ENCODE measurements at regions not wholly inside any gene's neighbourhood (a gene's known extent, or its start where the extent isn't known, plus 50 kb on each side); places are given as distances from the start of the nearest gene placed in this dataset.

GRCh38 chr1:229059671-229060539 is 211.0 kb upstream of the RAB4A start:
- Histone ChIP-seq H3K4me2 (no peak overlapping the region), H3K9me2 (replicated peaks; ENCODE audit: insufficient read depth) (no peaks in the 10 kb centered on the region), H2AFZ (no peak overlapping the region), H3K9me3 (ENCODE audit: low read depth) (no peaks in the 10 kb centered on the region), H3K36me3 (replicated peaks; ENCODE audit: insufficient read depth, low read depth) (no peaks in the 10 kb centered on the region), H3K79me2 (no peaks in the 10 kb centered on the region), H3K4me1 (ENCODE audit: insufficient read depth) (peaks cover 30% of the 10 kb centered on the region), H3K4me3 (no peak overlapping the region), H4K20me1 (ENCODE audit: insufficient read depth, poor library complexity, severe bottlenecking) (no peaks in the 10 kb centered on the region), H3K27ac (peak overlapping the region; percentile 54), H3K27me3 (no peaks in the 10 kb centered on the region)
- no peak for TF ChIP-seq EZH2phosphoT487 (IDR thresholded peaks at IDR 0.05; ENCODE audit: low read depth, severe bottlenecking, unreplicated experiment)
- TF ChIP-seq EZH2 (IDR thresholded peaks at IDR 0.05; ENCODE audit: borderline replicate concordance): no peak
- TF ChIP-seq CTCF (IDR thresholded peaks at IDR 0.05; ENCODE audit: poor library complexity): no peak
- 45% methylated on average over 9 of the region's 9 CpGs for WGBS (ENCODE audit: low lambda C conversion rate, missing lambda C conversion rate)
- DNase-seq (ENCODE audit: low spot score): peak; percentile 34

GRCh38 chr1:229062135-229062534 is 208.8 kb upstream of the RAB4A start:
- H3K36me3 ChIP-seq (replicated peaks; ENCODE audit: insufficient read depth, low read depth): no peaks in the 10 kb centered on the region
- no peak overlapping the region for H3K4me3 ChIP-seq
- no peak overlapping the region for H2AFZ ChIP-seq
- H3K9me3 ChIP-seq (ENCODE audit: low read depth): no peaks in the 10 kb centered on the region
- 92% methylated on average over 5 of the region's 5 CpGs for WGBS (ENCODE audit: low lambda C conversion rate, missing lambda C conversion rate)
- no peak overlapping the region for H3K4me2 ChIP-seq
- TF ChIP-seq EZH2phosphoT487 (IDR thresholded peaks at IDR 0.05; ENCODE audit: low read depth, severe bottlenecking, unreplicated experiment): no peak
- TF ChIP-seq CTCF (IDR thresholded peaks at IDR 0.05; ENCODE audit: poor library complexity): no peak
- no peak for TF ChIP-seq EZH2 (IDR thresholded peaks at IDR 0.05; ENCODE audit: borderline replicate concordance)
- H3K27me3 ChIP-seq: no peaks in the 10 kb centered on the region
- H3K4me1 ChIP-seq (ENCODE audit: insufficient read depth): peaks cover 37% of the 10 kb centered on the region
- H3K27ac ChIP-seq: no peak overlapping the region
- no peaks in the 10 kb centered on the region for H3K9me2 ChIP-seq (replicated peaks; ENCODE audit: insufficient read depth)
- no peak for DNase-seq (ENCODE audit: low spot score)
- no peaks in the 10 kb centered on the region for H3K79me2 ChIP-seq
- no peaks in the 10 kb centered on the region for H4K20me1 ChIP-seq (ENCODE audit: insufficient read depth, poor library complexity, severe bottlenecking)

GRCh38 chr1:229063154-229063773 is 207.6 kb upstream of the RAB4A start:
- TF ChIP-seq EZH2phosphoT487 (IDR thresholded peaks at IDR 0.05; ENCODE audit: low read depth, severe bottlenecking, unreplicated experiment): no peak
- no peak for TF ChIP-seq EZH2 (IDR thresholded peaks at IDR 0.05; ENCODE audit: borderline replicate concordance)
- TF ChIP-seq CTCF (IDR thresholded peaks at IDR 0.05; ENCODE audit: poor library complexity): no peak
- 88% methylated on average over 5 of the region's 5 CpGs for WGBS (ENCODE audit: low lambda C conversion rate, missing lambda C conversion rate)
- H3K27me3 ChIP-seq: no peaks in the 10 kb centered on the region
- no peak overlapping the region for H3K27ac ChIP-seq
- H3K36me3 ChIP-seq (replicated peaks; ENCODE audit: insufficient read depth, low read depth): no peaks in the 10 kb centered on the region
- H2AFZ ChIP-seq: no peak overlapping the region
- H3K4me2 ChIP-seq: no peak overlapping the region
- peaks cover 31% of the 10 kb centered on the region for H3K4me1 ChIP-seq (ENCODE audit: insufficient read depth)
- H3K9me3 ChIP-seq (ENCODE audit: low read depth): no peaks in the 10 kb centered on the region
- H3K9me2 ChIP-seq (replicated peaks; ENCODE audit: insufficient read depth): no peaks in the 10 kb centered on the region
- no peaks in the 10 kb centered on the region for H4K20me1 ChIP-seq (ENCODE audit: insufficient read depth, poor library complexity, severe bottlenecking)
- H3K79me2 ChIP-seq: no peaks in the 10 kb centered on the region
- DNase-seq (ENCODE audit: low spot score): no peak
- no peak overlapping the region for H3K4me3 ChIP-seq

All from hepatocyte (in vitro differentiated cells).